GM19468 (cell line): ENCODE measurements at regions not wholly inside any gene's neighbourhood (a gene's known extent, or its start where the extent isn't known, plus 50 kb on each side); places are given as distances from the start of the nearest gene placed in this dataset.
"Not testable (repeated sequence)": the region's sequence is repeated elsewhere in the genome, so short reads cannot be mapped to it uniquely, and the experiment has no call there.

Source experiments
- ATAC-seq: cut with Tn5 transposase; IDR thresholded peaks from one replicate; pipeline ENCODE4 v1.9.1; 2021; ENCODE audit warnings: mild to moderate bottlenecking, moderate library complexity, moderate number of reproducible peaks; ENCODE audit not compliant: unreplicated experiment; ENCODE audit errors: extremely low read depth

DNA sequence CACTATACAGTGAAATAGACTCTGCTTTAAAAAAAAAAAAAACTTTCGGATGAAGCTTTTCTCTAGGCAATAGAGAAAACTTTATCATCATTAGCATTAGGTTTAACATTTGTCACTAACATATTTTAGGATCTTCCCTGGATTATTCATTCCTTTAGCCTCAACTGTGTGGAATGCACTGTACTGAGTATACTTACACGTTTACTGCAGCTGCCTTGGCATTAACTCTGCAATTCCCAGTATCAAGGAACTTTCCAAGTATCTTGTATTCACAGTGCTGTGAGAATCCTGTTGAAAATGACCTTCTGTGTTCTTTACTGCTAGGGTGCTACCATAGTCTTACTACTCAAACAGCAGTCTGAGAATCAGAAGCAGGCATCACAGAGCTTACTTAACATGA, 328.2 kb upstream of the COL3A1 start:
- no peak for ATAC-seq

DNA sequence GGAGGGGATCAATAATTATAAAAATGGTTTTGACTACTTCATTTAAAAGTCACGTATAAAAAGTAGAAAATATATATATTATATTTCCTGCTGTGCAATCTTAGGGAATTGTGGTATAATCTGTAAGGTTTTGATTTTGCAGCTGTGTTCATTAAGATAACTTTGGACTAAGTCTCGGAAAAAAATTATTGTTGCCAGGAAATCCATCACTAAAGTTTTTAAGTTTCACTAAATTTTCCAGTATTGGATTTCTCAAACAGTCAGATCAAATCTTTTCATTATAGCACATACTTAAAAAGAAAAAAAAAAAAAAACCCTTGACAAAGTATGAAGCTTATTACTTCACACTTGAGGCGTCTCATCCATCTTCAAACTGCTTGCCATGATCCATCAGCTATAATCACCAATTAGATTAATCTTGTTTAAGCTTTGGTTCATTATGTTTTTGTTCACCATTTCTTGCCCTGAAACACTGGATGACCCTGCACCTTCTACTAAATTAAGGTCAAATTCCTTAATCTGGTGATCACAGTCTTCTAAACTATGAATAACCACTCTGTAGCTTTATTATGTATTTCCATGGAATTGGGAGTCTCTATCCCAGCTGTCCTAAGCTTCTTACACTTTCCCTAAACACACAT, 326.6 kb upstream of the COL3A1 start:
- no peak for ATAC-seq

DNA sequence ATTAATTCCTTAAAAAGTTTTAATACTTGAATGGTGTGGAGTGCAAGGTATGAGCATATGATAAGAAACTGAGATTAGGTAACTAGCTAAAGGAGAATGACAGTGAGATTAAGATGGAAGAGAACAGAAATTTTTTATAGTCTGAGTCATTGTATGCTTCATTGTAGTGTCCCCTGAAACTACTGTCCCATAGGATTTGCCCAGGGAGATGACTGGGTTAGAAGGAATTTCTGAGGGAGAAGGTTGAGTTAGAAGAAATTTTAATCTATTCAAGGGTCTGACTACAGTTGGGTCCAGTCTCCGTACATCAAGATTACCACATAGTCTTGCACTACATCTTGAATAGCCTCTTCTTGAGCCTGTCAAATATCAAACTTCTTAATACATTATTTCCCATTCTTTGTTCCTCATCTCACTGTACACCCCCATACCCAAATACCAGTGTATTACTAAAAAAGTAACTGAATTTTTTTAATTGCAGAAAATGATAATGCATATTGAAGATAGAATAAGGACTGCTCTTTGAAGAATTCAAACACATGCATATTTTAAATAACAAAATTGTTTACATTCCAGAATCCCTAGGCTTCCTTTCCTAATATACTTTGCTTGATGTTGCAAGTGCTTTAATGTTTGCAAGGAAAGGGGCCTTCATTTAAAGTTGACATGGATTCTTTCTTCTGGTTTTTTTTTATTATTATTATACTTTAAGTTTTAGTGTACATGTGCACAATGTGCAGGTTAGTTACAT, 314.3 kb upstream of the COL3A1 start:
- ATAC-seq: no peak

DNA sequence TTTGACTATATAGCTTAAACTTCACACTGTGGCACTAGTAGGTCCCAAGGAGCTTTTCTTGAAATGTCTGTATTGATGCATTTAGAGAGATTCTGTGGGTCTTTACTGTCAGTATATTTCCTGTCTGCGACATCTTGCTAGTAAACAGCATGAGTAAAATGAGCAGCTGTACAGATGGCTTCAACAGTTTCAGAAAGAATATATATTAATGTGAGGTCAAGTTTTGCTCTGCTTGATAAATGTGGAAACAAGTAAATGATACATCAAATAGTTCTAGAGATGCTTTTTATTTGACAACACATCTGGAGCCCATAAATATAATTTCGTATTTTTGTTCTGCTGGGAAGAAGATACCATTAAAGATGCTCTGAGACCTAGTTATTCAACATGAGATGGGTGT, 310.9 kb upstream of the COL3A1 start:
- no peak for ATAC-seq

DNA sequence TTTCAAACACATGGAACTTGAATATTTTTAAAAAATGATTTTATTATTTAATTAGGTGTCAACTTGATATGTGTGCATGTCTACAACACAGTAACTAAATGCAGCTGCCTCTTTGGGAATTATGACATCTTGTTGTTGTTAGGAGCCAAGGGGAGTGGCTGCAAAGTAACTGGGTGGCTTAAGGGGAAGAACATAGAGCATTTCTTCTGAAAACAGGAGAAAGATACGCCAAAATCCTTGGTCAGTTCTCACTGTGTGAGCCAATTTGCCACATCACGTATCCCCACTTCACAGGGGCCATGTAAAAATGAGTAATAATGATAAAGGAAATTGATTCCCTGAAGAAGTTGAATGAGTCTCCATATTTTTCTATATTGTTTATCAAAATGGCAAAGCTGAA, 309.8 kb upstream of the COL3A1 start:
- ATAC-seq: no peak

DNA sequence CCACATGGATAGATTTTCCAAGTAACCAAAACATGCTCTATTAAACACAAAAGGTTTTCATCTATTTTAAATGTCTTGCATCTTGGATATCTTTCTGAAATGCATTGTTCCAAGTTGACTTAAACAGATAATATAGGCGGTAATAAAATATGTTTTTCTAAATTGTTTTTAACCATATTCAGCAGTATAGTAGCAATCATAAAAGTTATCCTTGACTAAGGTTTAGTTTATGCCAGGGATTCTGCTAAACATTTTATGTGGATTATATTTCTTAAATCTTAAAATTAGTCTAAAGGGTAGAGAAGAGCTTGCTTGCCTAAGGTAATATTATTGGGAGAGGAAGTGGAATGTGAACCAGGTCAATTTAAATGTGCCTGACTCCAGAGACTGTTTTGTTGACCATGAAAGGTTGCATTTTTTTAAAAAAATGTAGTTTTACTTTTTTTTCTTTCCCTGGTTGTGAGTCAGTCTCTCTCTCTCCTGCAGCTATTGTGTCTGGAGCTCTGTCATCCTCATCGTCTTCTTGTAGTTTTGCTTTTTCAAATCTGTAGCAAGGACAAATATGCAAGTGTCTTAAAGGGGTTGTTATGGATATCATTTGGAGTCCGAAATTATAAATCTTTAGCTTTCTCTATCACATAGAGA, 309.1 kb upstream of the COL3A1 start:
- no peak for ATAC-seq

DNA sequence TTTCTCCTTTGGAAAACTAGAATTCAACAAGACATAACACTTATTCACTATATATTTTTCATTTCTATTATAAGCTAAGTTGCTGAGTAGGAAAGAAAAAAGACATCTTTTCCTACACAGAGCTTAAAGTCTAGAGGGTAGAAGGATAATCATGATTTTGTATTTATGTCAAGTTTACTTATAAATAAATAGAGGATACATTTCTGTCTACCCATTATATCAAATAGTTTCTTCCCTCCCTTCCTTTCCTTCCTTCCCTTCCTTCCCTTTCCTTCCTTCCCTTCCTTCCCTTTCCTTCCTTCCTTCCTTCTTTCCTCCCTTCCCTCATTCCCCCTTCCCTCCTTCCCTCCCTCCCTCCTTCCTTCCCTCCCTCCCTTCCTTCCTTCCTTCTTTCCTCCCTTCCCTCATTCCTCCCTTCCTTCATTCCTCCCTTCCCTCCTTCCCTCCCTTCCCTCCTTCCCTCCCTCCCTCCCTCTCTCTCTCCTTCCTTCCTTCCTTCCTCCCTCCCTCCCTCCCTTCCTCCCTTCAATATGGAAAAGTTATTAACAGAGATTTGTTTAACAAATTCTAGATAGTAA, 308.4 kb upstream of the COL3A1 start:
- ATAC-seq: no peak

DNA sequence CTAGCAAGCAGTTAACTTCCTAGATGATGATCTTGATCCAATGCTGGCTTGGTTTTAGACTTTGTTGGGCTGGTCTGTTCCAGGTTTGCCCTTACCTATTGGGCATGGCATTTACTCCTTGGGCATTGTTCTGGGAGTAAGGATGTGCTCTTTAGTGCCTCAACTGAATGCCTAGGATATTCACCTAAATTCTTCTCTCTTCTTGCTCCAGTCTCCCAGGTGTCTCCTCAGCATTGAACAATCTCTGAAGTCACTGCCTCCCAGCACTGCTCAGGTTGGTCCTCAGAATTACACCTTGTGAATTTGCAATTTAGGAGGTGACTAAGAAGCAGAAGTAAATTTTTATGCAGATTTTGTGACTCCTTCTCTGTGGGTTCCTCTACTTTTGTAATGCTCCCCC, 307.7 kb upstream of the COL3A1 start:
- ATAC-seq: no peak

DNA sequence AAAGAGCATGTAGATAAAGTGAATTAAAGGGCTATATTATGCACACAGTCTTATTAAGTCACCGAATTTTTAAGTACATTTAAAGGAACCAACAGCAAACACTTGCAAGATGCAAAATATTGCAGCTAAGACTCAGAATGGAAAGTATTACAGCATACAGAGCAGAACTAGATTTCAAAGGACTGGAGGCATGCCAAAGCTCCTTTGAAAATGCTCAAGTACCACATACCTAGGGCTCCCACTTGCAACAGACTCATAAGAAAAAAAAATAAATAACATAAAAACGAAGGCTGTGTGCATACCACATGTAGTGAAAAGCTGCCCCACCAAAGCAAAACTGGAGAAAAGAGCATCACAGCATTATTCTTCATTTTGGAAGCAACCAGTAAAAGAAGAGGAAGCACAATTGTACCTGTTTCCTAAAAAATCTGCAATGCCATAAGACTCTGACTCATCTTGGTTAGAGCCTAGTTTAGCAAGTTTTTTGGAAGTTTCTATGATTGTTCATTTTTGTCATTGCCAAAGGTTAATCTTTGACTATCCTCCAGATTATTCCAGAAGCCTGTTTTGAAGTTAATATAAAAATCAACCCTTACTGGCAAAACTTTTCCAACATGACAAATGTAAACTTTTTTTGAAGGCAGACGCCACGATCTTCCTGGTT, 306.0 kb upstream of the COL3A1 start:
- ATAC-seq: no peak

DNA sequence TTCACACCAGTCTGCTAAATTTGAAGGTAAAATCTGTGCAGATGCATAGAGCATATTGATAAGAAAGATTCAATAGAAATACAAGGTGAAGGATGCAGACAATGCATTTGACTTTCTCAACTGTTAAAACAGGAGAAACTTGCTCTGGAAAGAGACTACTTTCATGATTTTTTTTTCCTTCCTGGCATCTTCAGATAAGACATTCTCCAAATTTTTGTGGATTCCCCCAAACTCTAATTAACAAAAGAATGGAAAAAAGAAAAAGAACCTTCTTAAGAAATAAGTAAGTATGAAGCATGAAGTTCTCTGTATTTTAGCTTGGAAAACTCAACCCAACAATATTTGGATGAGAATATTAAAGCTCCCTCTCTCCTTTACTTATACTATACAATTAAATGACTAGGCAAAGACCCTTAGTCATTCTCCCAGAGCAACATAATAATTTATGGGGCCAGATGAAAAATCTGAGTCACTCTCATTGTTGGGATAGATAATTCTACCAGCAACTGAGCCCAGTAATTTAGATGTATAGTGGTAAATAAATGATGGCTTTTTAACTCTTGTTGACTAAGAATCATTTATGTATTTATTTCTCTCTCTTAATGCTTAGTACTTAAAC, 298.7 kb upstream of the COL3A1 start:
- no peak for ATAC-seq

DNA sequence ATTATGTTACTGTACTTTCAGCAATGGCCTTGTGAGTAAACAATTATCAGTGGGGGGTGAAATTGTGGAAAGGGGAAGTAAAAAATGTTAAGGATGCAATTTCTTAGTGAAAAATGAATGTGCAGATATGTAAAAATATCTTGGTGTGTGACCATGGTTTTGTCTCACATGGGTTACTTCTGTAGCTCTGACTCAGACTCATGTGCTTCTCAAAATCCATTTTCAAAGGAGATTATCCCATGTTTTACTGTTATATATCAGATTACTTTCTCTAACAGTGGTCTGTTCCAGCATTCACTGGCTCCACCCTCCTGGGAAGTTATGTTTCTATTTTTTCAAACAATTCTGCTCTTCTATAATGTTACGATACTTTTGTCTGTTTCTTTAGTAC, 298.2 kb upstream of the COL3A1 start:
- ATAC-seq: no peak

DNA sequence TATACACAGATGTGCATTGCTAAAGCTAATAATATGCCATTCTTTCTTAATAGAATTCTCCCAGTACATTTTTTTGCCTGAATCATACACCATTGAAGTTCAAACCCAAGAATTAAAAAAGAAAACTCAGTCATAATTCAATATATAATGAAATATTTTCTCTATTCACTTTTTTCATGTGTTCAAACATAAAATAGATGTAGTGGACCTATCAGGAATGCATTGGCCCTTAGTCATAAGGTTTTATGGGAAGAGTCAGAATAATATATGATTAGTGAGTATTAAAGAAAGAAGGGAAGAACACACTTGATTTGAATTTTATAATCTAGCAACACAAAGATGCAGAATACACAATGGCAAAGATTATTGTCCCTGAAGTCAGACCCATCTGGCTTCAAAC, 297.0 kb upstream of the COL3A1 start:
- no peak for ATAC-seq

DNA sequence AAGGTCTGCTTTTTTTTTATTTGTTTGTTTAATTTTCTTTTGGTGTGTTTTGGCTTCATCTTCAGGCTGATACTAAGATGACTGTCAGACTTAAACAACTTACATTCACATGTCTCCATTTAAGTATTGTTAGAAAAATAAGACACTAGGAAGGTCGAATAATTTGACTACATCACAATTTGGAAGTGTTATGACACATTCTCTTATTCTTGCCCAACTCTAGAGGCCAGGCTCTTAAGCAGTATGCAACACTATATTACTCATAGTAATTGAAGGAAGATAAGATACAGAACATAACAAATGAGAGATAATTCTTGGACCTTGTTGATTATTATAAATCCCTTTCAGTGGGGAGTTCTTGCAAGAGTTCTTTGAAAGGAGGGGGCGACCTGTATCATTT, 295.3 kb upstream of the COL3A1 start:
- ATAC-seq: no peak

DNA sequence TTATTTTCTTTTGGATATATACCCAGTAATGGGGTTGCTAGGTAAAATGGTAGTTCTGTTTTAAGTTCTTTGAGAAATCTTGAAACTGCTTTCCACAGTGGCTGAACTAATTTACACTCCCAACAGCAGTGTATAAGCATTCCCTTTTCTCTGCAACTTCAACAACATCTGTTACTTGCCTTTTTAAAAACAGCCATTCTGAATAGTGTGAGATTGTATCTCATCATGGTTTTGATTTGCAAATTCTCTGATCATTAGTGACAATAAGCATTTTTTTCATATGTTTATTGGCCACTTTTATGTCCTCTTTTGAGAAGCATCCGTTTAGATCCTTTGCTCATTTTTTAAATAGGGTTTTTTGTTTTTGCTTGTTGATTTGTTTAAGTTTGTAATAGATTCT, 291.3 kb upstream of the COL3A1 start:
- ATAC-seq: no peak

DNA sequence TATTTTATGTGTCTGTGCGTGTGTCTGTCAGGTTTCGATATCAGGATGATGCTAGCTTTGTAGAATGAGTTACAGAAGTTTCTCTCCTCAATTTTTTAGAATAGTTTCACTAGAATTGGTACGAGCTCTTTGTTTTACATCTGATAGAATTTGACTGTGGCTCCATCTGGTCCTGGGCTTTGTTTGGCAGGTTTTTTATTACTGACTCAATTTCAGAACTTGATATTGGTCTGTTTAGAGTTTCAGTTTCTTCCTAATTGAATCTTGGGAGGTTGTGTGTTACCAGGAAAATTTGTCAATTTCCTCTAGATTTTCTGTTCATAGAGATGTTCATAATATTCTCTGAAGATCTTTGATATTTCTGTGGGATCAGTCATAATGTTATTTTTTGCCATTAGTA, 289.4 kb upstream of the COL3A1 start:
- ATAC-seq: no peak

DNA sequence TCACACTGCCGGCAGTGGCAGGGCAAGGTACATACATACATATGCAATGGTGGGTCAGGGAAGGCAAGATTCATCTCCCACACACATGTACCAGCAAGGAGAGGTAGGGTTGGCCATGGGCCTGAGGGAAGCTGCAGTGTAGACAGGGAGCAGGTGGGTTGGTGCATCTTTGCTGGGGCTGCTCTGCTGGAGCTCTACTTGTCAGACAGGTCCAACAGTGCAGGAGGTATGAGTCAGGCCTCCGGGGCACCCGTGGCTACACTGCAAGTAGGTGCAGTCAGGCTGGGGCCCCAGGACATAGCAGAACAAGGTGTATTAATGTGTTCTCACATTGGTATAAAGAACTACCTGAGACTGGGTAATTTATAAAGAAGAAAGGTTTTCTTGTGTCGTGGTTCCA, 281.1 kb upstream of the COL3A1 start:
- ATAC-seq: no peak

DNA sequence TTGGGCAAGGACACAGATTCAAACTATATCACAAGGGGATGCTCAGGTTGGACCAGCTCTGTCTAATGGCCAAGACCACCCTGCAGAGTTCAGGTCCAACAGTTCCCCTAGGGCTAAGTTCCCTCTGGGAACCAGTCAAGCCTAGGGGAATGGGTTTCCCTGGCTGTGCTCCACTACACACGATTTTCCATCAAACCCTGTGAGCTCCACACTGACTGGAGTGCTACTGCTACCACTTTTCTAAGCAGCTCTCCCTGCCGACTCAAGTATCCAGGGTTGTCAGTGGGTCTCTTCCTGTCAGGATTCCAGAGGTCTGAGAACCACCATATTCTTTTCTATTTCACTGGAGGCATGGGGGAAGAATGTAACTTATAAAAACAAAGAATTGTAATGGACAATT, 280.4 kb upstream of the COL3A1 start:
- ATAC-seq: no peak

DNA sequence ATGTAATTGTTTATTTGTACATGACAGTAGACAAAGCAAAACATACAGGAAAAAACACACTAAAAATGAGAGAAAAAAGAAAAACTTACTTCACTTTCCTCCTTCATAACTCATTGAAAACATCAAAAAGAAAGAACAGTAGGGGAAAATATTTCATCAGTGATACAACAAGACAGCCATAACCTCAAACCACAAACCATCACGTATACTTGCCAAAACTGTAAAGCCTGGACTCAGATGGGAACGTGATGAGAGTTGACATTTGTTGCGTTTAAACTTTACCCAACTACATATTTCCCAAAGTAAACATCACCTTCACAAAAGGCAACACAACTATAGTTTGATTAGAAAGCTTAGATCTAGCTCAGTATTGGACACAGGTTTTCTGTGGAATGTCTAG, 278.2 kb upstream of the COL3A1 start:
- no peak for ATAC-seq

DNA sequence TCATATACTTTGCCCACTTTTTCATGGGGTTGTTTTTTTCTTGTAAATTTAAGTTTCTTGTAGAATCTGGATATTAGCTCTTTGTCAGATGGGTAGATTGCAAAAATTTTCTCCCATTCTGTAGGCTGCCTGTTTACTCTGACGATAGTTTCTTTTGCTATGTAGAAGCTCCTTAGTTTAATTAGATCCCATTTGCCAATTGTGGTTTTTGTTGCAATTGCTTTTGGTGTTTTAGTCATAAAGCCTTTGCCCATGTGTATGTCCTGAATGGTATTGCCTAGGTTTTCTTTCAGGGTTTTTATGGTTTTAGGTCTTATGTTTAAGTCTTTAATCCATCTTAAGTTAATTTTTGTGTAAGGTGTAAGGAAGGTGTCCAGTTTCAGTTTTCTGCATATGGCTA, 276.0 kb upstream of the COL3A1 start:
- ATAC-seq: not testable (repeated sequence)

DNA sequence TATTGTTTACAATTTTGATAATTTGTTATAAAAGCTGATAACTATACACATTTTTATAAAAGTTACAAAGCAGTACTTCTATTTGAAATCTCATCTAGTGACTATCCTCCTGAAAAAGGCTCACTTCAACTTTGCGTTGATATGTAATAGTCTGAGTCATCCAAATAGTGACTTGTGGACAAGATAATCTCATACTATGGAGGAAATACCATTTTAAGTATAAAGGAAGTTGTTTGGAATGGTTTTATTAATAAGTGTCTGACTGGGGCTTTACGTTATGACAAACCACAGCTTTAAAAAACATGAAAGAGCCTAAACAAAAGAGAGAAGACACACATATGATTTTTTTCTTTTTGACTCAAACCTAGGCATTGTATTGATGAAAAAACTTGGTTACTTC, 272.3 kb upstream of the COL3A1 start:
- ATAC-seq: no peak
